ENCODE measurements at regions not wholly inside any gene's neighbourhood (a gene's known extent, or its start where the extent isn't known, plus 50 kb on each side); places are given as distances from the start of the nearest gene placed in this dataset.

DNA sequence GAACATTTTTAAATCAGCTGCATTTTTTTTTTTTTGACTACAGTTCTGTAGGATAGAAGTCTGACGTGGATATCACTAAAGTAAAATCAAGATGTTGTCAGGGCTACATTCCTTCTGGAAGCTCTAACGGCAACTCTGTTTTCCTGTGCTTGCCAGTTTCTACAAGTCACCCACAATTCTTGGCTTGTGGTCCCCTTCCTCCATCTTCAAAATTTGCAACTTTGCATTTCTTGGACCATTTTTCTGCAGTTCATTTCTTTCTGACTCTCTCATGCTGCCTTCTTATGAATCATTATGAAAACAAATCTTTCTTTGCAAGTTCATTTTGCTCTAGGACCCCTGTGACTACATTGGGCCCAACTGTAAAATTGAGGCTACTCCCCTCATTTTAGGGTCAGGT lies 367.9 kb downstream of the DSC3 start:
- TF ChIP-seq ZFP30 (CRISPR knock-in tag; IDR thresholded peaks at IDR 0.05) (no peak), TCF4 (CRISPR knock-in tag; IDR thresholded peaks at IDR 0.05; ENCODE audit: borderline replicate concordance) (no peak), TOX (CRISPR knock-in tag; IDR thresholded peaks at IDR 0.05; ENCODE audit: borderline replicate concordance) (no peak)
- TF ChIP-seq, protein P1, sequence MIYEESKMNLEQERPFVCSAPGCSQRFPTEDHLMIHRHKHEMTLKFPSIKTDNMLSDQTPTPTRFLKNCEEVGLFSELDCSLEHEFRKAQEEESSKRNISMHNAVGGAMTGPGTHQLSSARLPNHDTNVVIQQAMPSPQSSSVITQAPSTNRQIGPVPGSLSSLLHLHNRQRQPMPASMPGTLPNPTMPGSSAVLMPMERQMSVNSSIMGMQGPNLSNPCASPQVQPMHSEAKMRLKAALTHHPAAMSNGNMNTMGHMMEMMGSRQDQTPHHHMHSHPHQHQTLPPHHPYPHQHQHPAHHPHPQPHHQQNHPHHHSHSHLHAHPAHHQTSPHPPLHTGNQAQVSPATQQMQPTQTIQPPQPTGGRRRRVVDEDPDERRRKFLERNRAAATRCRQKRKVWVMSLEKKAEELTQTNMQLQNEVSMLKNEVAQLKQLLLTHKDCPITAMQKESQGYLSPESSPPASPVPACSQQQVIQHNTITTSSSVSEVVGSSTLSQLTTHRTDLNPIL (CRISPR knock-in tag; IDR thresholded peaks at IDR 0.05; ENCODE audit: low read depth) = no peak

Measured in SK-N-SH treated with all-trans-retinoic acid at 6 μM for 48 hours (cell line).